Lower leg skin (tissue), 3 donors: ENCODE measurements at regions not wholly inside any gene's neighbourhood (a gene's known extent, or its start where the extent isn't known, plus 50 kb on each side); places are given as distances from the start of the nearest gene placed in this dataset.

Source experiments
- CTCF ChIP-seq, 3 donors: fragments of 450-650 bp; IDR thresholded peaks; one replicate each; pipeline ENCODE4 v1.5.1; 2016; ENCODE audit warnings: antibody characterized with exemption in 3 of 3, mild to moderate bottlenecking in 3 of 3, moderate library complexity in 2 of 3
- POLR2A ChIP-seq, 2 donors: fragments of 450-650 bp; IDR thresholded peaks; one replicate each; pipeline ENCODE4 v1.6.1; 2016 to 2017; ENCODE audit warnings: antibody characterized with exemption in 2 of 2, mild to moderate bottlenecking in 1 of 2, moderate library complexity in 1 of 2

- no peak for TF ChIP-seq POLR2A (IDR thresholded peaks at IDR 0.05)
- TF ChIP-seq CTCF (IDR thresholded peaks at IDR 0.05): no peak
These were observed 124.9 kb upstream of the POF1B start for GRCh38 chrX:85504381-85504780.
